ENCODE measurements at regions not wholly inside any gene's neighbourhood (a gene's known extent, or its start where the extent isn't known, plus 50 kb on each side); places are given as distances from the start of the nearest gene placed in this dataset.

- Histone ChIP-seq H3K4me1 (ENCODE audit: control insufficient read depth in 4 of 4, insufficient read depth in 4 of 4, low read length in 3 of 4) (no peaks in the 10 kb centered on the region), H3K27me3 (ENCODE audit: control insufficient read depth in 4 of 4, insufficient read depth in 4 of 4, low read length in 3 of 4) (peaks cover 0 to 2% (median 0%) of the 10 kb centered on the region in 4 donors), H3K9me3 (ENCODE audit: control insufficient read depth in 4 of 4, low read length in 3 of 4) (no peaks in the 10 kb centered on the region), H3K27ac (ENCODE audit: low read depth in 1 of 2, low read length in 2 of 2) (no peak overlapping the region), H3K9ac (ENCODE audit: low read depth in 1 of 2, low read length in 2 of 2) (no peak overlapping the region), H3K4me3 (ENCODE audit: low read depth in 1 of 3, low read length in 3 of 3) (no peak overlapping the region), H3K36me3 (ENCODE audit: control insufficient read depth in 4 of 4, insufficient read depth in 3 of 4, low read depth in 1 of 4, low read length in 3 of 4) (no peaks in the 10 kb centered on the region)
- TF ChIP-seq YY1 (IDR thresholded peaks at IDR 0.05) (no peak), RXRA (IDR thresholded peaks at IDR 0.05) (no peak)
- TF ChIP-seq, protein P1, sequence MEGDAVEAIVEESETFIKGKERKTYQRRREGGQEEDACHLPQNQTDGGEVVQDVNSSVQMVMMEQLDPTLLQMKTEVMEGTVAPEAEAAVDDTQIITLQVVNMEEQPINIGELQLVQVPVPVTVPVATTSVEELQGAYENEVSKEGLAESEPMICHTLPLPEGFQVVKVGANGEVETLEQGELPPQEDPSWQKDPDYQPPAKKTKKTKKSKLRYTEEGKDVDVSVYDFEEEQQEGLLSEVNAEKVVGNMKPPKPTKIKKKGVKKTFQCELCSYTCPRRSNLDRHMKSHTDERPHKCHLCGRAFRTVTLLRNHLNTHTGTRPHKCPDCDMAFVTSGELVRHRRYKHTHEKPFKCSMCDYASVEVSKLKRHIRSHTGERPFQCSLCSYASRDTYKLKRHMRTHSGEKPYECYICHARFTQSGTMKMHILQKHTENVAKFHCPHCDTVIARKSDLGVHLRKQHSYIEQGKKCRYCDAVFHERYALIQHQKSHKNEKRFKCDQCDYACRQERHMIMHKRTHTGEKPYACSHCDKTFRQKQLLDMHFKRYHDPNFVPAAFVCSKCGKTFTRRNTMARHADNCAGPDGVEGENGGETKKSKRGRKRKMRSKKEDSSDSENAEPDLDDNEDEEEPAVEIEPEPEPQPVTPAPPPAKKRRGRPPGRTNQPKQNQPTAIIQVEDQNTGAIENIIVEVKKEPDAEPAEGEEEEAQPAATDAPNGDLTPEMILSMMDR (IDR thresholded peaks at IDR 0.05; ENCODE audit: low read depth, low read length, missing input control): no peak
- TF ChIP-seq, protein P2, sequence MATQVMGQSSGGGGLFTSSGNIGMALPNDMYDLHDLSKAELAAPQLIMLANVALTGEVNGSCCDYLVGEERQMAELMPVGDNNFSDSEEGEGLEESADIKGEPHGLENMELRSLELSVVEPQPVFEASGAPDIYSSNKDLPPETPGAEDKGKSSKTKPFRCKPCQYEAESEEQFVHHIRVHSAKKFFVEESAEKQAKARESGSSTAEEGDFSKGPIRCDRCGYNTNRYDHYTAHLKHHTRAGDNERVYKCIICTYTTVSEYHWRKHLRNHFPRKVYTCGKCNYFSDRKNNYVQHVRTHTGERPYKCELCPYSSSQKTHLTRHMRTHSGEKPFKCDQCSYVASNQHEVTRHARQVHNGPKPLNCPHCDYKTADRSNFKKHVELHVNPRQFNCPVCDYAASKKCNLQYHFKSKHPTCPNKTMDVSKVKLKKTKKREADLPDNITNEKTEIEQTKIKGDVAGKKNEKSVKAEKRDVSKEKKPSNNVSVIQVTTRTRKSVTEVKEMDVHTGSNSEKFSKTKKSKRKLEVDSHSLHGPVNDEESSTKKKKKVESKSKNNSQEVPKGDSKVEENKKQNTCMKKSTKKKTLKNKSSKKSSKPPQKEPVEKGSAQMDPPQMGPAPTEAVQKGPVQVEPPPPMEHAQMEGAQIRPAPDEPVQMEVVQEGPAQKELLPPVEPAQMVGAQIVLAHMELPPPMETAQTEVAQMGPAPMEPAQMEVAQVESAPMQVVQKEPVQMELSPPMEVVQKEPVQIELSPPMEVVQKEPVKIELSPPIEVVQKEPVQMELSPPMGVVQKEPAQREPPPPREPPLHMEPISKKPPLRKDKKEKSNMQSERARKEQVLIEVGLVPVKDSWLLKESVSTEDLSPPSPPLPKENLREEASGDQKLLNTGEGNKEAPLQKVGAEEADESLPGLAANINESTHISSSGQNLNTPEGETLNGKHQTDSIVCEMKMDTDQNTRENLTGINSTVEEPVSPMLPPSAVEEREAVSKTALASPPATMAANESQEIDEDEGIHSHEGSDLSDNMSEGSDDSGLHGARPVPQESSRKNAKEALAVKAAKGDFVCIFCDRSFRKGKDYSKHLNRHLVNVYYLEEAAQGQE (IDR thresholded peaks at IDR 0.05): no peak
- 45% methylated on average over 1 of the region's 1 CpG for WGBS
- DNase-seq (ENCODE audit: low spot score): no peak
Observed at GRCh38 chr14:22289570-22289969, 299.5 kb downstream of the DAD1 start.

- Histone ChIP-seq H3K27ac (ENCODE audit: low read depth in 1 of 2, low read length in 2 of 2) (no peak overlapping the region), H3K4me1 (ENCODE audit: control insufficient read depth in 4 of 4, insufficient read depth in 4 of 4, low read length in 3 of 4) (no peaks in the 10 kb centered on the region), H3K9me3 (ENCODE audit: control insufficient read depth in 4 of 4, low read length in 3 of 4) (no peaks in the 10 kb centered on the region), H3K9ac (ENCODE audit: low read depth in 1 of 2, low read length in 2 of 2) (no peak overlapping the region), H3K27me3 (ENCODE audit: control insufficient read depth in 4 of 4, insufficient read depth in 4 of 4, low read length in 3 of 4) (peaks cover 0 to 2% (median under 1%) of the 10 kb centered on the region in 4 donors), H3K4me3 (ENCODE audit: low read depth in 1 of 3, low read length in 3 of 3) (no peak overlapping the region), H3K36me3 (ENCODE audit: control insufficient read depth in 4 of 4, insufficient read depth in 3 of 4, low read depth in 1 of 4, low read length in 3 of 4) (no peaks in the 10 kb centered on the region)
- 73% methylated on average over 3 of the region's 3 CpGs for WGBS
- DNase-seq (ENCODE audit: low spot score): no peak
- no peak for TF ChIP-seq SP1 (IDR thresholded peaks at IDR 0.05)
- no peak for TF ChIP-seq HNF4A (conservative IDR thresholded peaks at IDR 0.05)
- no peak for TF ChIP-seq TAF1 (conservative IDR thresholded peaks at IDR 0.05)
- no peak for TF ChIP-seq GABPA (IDR thresholded peaks at IDR 0.05 in 1 of 2, conservative IDR thresholded peaks at IDR 0.05 in 1 of 2)
- TF ChIP-seq RAD21 (IDR thresholded peaks at IDR 0.05): no peak
- TF ChIP-seq EGR1 (IDR thresholded peaks at IDR 0.05; ENCODE audit: low read depth in 2 of 2): no peak
- TF ChIP-seq ZBTB33 (IDR thresholded peaks at IDR 0.05): no peak
Observed at GRCh38 chr14:22285991-22286390, 303.0 kb downstream of the DAD1 start.

Data from liver (tissue), 8 donors.